Mononuclear cell (primary cell): ENCODE measurements at regions not wholly inside any gene's neighbourhood (a gene's known extent, or its start where the extent isn't known, plus 50 kb on each side); places are given as distances from the start of the nearest gene placed in this dataset.
"Not testable (repeated sequence)": the region's sequence is repeated elsewhere in the genome, so short reads cannot be mapped to it uniquely, and the experiment has no call there.

Experiments used
- H3K27me3 ChIP-seq: 2 replicates; pipeline ENCODE4 v1.6.0; 2011; ENCODE audit warnings: low read length, control low read depth; ENCODE audit not compliant: insufficient read depth
- H3K4me1 ChIP-seq: 2 replicates; pipeline ENCODE4 v1.5.1; 2011; ENCODE audit warnings: mild to moderate bottlenecking, low read length, control low read depth; ENCODE audit not compliant: insufficient read depth
- H3K4me3 ChIP-seq: 2 replicates; pipeline ENCODE4 v1.5.1; 2011; ENCODE audit warnings: mild to moderate bottlenecking, low read length, moderate library complexity
- H3K9me3 ChIP-seq: 2 replicates; pipeline ENCODE4 v1.5.1; 2011; ENCODE audit warnings: low read depth, mild to moderate bottlenecking, control low read depth, low read length

- Histone ChIP-seq H3K4me1 (no peaks in the 10 kb centered on the region), H3K9me3 (no peaks in the 10 kb centered on the region), H3K27me3 (no peaks in the 10 kb centered on the region), H3K4me3 (no peak overlapping the region)
These were observed 90.1 kb upstream of the SLC25A33 start for GRCh38 chr1:9449110-9449627.

GRCh38 chr1:9449976-9450696 lies 89.1 kb upstream of the SLC25A33 start:
- no peaks in the 10 kb centered on the region for H3K4me1 ChIP-seq
- H3K27me3 ChIP-seq: no peaks in the 10 kb centered on the region
- H3K4me3 ChIP-seq: no peak overlapping the region
- H3K9me3 ChIP-seq: no peaks in the 10 kb centered on the region

- H3K4me1 ChIP-seq: no peaks in the 10 kb centered on the region
- H3K27me3 ChIP-seq: no peaks in the 10 kb centered on the region
- no peak overlapping the region for H3K4me3 ChIP-seq
- H3K9me3 ChIP-seq: no peaks in the 10 kb centered on the region
These were observed 88.2 kb upstream of the SLC25A33 start for GRCh38 chr1:9451081-9451480.

DNA sequence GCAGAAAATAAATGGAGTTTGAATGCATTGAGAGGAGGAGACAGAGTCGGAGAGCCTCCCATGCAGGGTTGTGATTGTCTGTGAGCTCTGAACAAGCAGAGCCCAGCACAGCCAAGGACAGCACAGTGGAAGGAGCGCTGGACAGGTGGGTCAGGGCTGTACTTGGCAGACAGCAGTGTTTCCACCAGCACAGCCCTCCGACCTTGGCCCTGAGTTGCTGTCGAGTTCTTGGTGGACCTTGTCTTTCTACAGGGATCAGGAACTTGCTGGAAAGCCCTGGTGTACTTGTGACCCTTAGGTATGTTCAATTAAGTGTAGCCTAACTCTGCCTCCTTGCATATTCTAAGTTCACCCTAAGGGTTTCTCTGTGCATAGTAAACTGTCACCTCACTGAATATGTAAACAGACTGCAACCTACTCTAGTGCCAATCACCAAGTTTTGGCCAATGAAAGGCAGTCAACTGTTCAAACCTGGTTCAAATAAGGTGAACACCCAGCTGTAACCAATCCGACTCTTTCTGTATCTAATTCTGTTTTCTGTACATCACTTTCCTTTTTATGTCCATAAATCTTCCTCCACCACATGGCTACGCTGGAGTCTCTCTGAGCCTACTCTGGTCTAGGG lies 86.6 kb upstream of the SLC25A33 start:
- Histone ChIP-seq H3K4me1 (no peaks in the 10 kb centered on the region), H3K27me3 (no peaks in the 10 kb centered on the region), H3K9me3 (no peaks in the 10 kb centered on the region), H3K4me3 (no peak overlapping the region)

- Histone ChIP-seq H3K9me3 (no peaks in the 10 kb centered on the region), H3K4me3 (no peak overlapping the region), H3K27me3 (no peaks in the 10 kb centered on the region), H3K4me1 (no peaks in the 10 kb centered on the region)
These were observed 85.9 kb upstream of the SLC25A33 start for GRCh38 chr1:9453375-9453774.

DNA sequence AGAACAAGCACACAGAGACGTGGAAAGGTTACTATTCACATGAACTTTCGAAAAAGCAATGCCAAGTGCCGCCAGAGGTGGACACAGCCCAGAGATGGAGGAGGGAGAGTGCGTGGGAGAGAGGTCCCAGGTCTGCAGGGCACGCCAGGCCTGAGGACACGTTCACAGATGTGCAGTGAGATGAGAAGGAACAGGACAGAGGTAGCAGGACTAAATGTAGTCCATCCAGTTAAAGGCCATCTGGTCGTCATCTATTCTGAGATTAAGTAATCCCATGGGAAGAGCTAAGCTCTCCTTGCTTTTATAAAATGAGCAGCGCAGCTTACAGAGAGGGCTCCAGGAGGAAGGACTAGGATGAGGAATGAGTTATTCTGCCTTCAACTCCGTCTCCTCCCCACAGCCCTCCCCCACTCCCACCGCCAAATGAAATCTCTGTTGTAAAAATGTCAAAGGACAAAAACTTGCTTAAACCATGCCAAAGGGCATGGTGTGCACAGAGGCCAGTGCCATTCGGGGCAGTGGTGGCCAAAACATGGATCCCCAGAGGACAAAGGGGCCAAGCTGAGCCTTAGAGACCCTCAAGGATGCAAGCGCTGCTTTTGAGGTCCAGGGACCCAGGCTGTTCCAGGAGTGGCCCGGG lies 85.4 kb upstream of the SLC25A33 start:
- Histone ChIP-seq H3K9me3 (no peaks in the 10 kb centered on the region), H3K27me3 (no peaks in the 10 kb centered on the region), H3K4me3 (no peak overlapping the region), H3K4me1 (no peaks in the 10 kb centered on the region)

- H3K4me3 ChIP-seq: no peak overlapping the region
- H3K4me1 ChIP-seq: no peaks in the 10 kb centered on the region
- H3K27me3 ChIP-seq: no peaks in the 10 kb centered on the region
- H3K9me3 ChIP-seq: no peaks in the 10 kb centered on the region
These were observed 84.7 kb upstream of the SLC25A33 start for GRCh38 chr1:9454494-9455066.

DNA sequence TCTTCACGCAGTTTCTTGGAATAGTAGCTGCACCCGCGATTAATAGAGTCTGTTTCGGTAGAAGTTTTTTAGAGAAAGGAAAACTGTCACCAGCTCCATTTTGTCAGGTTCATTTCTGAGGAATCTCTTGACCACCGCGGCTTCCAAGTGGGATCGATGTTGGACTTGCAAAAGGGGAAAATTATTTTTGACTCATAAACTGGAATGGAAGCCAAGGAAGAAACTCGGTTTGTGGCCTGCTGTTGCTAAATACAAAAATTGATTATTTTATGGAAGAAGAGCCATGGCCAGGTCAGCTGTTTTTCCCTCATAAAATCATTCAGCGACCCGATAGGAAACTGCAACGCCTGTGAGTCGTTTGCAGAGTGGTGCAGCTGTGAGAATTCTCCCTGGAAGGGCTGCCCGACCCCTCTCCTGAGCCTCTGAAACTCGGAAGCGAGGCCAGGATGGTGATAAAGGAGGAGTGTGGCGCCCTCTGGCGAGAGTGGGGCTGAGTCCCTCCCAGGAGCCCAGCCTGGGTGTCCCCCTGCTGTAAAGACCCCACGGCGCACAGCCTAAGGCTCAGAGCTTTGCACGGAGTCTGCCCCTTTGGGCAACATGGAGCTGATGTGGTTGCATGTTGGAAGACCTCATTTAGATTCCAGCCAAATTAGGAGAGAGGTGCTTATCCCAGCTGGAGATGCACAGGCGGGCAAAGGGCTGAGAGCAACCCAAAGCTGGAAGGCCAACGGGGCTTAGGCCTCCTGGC lies 83.6 kb upstream of the SLC25A33 start:
- H3K4me3 ChIP-seq: no peak overlapping the region
- H3K9me3 ChIP-seq: no peaks in the 10 kb centered on the region
- H3K4me1 ChIP-seq: no peaks in the 10 kb centered on the region
- H3K27me3 ChIP-seq: no peaks in the 10 kb centered on the region

GRCh38 chr1:9456833-9457232 lies 82.4 kb upstream of the SLC25A33 start:
- no peaks in the 10 kb centered on the region for H3K4me1 ChIP-seq
- H3K9me3 ChIP-seq: no peaks in the 10 kb centered on the region
- no peak overlapping the region for H3K4me3 ChIP-seq
- H3K27me3 ChIP-seq: no peaks in the 10 kb centered on the region

- no peak overlapping the region for H3K4me3 ChIP-seq
- H3K9me3 ChIP-seq: no peaks in the 10 kb centered on the region
- no peaks in the 10 kb centered on the region for H3K4me1 ChIP-seq
These were observed 79.4 kb upstream of the SLC25A33 start for GRCh38 chr1:9459816-9460407.

GRCh38 chr1:9465640-9466039 lies 73.6 kb upstream of the SLC25A33 start:
- H3K4me3 ChIP-seq: no peak overlapping the region
- no peaks in the 10 kb centered on the region for H3K9me3 ChIP-seq
- no peaks in the 10 kb centered on the region for H3K4me1 ChIP-seq
- H3K27me3 ChIP-seq: no peaks in the 10 kb centered on the region

More at GRCh38 chr1:9459816-9460407, 79.4 kb upstream of the SLC25A33 start:
- no peaks in the 10 kb centered on the region for H3K27me3 ChIP-seq

GRCh38 chr1:9466780-9467758 lies 72.2 kb upstream of the SLC25A33 start:
- no peaks in the 10 kb centered on the region for H3K27me3 ChIP-seq
- H3K9me3 ChIP-seq: no peaks in the 10 kb centered on the region
- H3K4me1 ChIP-seq: no peaks in the 10 kb centered on the region
- H3K4me3 ChIP-seq: no peak overlapping the region

- H3K27me3 ChIP-seq, H3K9me3 ChIP-seq, H3K4me3 ChIP-seq, H3K4me1 ChIP-seq: not testable (repeated sequence)
These were observed 69.4 kb upstream of the SLC25A33 start for GRCh38 chr1:9469882-9470281.
